NCI-H2196 (cell line): ENCODE measurements at regions not wholly inside any gene's neighbourhood (a gene's known extent, or its start where the extent isn't known, plus 50 kb on each side); places are given as distances from the start of the nearest gene placed in this dataset.

Experiments
- DNase-seq: peaks from one replicate; lab custom pipeline; 2025; ENCODE audit not compliant: unreplicated experiment; lab: John Stamatoyannopoulos, UW

- no peak for DNase-seq
Observed at GRCh38 chr2:63775191-63775590, 66.5 kb upstream of the UGP2 start.

- DNase-seq: no peak
Observed at GRCh38 chr2:63776382-63776781, 65.3 kb upstream of the UGP2 start.

GRCh38 chr2:63777816-63778215, 63.9 kb upstream of the UGP2 start:
- DNase-seq: no peak

DNA sequence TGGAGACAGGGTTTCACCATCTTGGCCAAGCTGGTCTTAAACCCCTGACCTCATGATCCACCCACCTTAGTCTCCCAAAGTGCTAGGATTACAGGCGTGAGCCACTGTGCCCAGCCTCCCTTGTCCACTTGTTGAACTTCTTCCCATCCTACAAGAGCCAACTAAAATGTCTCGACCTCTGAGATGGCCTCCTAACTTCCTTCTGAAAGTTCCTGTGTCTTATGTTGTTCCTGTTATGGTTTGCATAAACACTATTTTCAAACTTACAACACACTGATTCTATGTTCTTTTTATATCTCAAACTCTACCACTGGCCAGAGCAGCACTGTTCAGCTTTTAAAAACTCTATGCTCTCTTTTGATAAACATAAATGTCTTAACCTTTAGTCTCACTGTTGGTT, 63.3 kb upstream of the UGP2 start:
- no peak for DNase-seq

GRCh38 chr2:63780518-63781155, 61.1 kb upstream of the UGP2 start:
- no peak for DNase-seq

DNA sequence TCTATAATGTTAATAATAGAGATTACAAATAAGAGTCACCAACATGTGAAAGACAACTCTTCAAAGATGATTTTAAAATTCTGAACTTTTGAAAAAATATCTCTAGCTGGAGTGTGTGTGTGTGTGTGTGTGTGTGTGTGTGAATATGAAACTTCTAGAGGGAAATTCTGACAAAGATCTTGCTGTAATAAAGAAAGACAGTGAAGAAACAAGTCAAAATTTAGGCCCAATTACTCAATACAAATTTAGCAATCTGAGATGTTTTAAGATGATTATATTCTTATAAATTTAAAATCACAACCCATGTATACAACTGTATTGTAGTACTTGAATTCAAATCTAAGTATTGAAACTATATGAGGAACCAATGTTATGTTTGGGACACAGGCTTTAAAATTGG, 57.2 kb upstream of the UGP2 start:
- DNase-seq: no peak

DNA sequence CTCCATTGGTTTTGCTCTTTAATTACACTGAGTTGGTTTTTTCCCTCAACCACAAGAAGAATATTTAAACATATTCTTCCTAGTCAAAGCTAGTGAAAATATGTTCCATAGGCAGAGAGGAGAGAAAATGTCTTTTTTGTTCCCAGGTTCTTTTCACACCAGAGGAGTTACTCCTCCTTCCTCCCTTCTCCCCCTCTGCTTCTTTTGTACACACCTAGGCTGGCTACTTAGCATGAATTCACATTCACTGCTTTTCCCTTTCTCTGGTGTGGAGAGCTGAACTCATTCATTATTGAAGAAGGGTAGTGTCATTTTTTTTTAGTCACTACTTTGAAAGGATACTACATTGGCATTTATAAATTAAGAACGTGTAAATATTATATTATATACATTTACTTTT, 56.6 kb upstream of the UGP2 start:
- no peak for DNase-seq

- DNase-seq: no peak
Observed at GRCh38 chr2:63786471-63786870, 55.2 kb upstream of the UGP2 start.

GRCh38 chr2:63788071-63788470, 53.6 kb upstream of the UGP2 start:
- DNase-seq: no peak

DNA sequence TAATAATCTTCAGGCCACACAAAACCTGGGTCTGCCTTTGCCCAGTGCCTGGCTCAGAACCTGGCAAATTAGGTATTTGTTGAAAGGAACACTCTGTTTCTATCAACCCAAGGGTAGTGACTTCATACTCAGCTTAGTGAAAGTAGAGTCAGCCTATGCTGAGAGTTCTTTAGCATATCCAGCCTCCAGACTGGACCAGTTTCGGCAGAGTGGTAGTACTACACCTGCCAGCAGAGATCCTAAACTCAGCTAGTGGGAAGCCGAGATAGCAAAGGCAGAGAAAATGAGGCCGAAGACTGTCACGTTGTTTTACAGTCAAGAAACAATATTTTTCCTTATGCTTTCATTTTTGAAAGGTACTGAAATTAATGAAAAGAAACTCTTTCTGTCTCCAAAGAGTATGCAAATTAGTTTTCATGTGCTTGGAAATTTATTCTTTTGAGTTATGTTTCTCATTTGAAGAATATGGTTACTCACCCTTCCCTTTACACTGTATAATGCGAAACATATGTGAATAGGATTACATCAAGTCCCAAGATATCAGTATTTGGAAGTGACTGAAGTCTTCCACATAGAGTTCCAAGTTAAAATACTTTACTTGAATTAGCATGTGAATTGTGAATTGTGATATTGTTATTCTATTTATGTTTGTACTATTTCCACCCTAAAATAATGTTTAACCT, 52.2 kb upstream of the UGP2 start:
- no peak for DNase-seq

- DNase-seq: no peak
Observed at GRCh38 chr2:63790491-63790890, 51.2 kb upstream of the UGP2 start.

- no peak for DNase-seq
Observed at GRCh38 chr2:63790906-63791305, 50.8 kb upstream of the UGP2 start.

DNA sequence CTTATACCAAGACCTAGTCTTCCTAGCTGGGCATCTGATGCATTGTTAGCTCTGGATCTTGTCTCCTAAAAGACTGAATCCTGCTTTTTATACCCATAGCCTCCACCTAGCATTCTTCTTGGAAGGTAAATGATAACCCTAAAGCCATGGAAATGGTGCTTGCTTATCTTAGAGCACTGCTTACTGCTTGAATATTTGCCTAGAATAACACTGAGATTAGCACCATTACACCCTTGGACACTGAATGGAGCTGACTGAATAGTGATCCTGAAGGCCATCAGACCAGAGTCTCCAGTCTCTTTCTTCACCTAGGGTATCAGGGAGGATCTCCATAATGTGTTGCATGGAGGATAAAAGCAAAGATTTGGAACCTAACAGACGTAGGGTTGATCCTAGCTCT, 50.3 kb upstream of the UGP2 start:
- no peak for DNase-seq
